ENCODE measurements at regions not wholly inside any gene's neighbourhood (a gene's known extent, or its start where the extent isn't known, plus 50 kb on each side); places are given as distances from the start of the nearest gene placed in this dataset.

GRCh38 chr16:6926341-6926740, 406.3 kb upstream of the RBFOX1 start:
- TF ChIP-seq ZBTB26 (tag by site-specific recombination; optimal IDR thresholded peaks at IDR 0.05) (no peak), ZIC2 (tag by site-specific recombination; IDR thresholded peaks at IDR 0.05) (no peak), ZNF510 (tag by site-specific recombination; IDR thresholded peaks at IDR 0.05; ENCODE audit: insufficient replicate concordance) (no peak), YY1 (tag by site-specific recombination; IDR thresholded peaks at IDR 0.05) (no peak), ZNF529 (tag by site-specific recombination; IDR thresholded peaks at IDR 0.05; ENCODE audit: insufficient replicate concordance) (no peak), CTCF (tag by site-specific recombination; IDR thresholded peaks at IDR 0.05) (no peak), SCRT2 (tag by site-specific recombination; IDR thresholded peaks at IDR 0.05) (no peak), ZSCAN18 (tag by site-specific recombination; IDR thresholded peaks at IDR 0.05) (no peak), ZXDB (tag by site-specific recombination; IDR thresholded peaks at IDR 0.05) (no peak), ZNF37A (tag by site-specific recombination; IDR thresholded peaks at IDR 0.05) (no peak), ZNF121 (tag by site-specific recombination; IDR thresholded peaks at IDR 0.05) (no peak)

Data from HEK293 (cell line).